Keratinocyte (primary cell): ENCODE measurements at regions not wholly inside any gene's neighbourhood (a gene's known extent, or its start where the extent isn't known, plus 50 kb on each side); places are given as distances from the start of the nearest gene placed in this dataset.

ENCODE experiments used
- CTCF ChIP-seq, 3 experiments: IDR thresholded peaks in 1 of 3; conservative IDR thresholded peaks in 1 of 3; optimal IDR thresholded peaks in 1 of 3; 2 replicates in 2 of 3; 3 replicates in 1 of 3; pipeline versions ENCODE3 to v1.5.1; 2011; ENCODE audit warnings: low read length in 3 of 3, mild to moderate bottlenecking in 3 of 3, moderate library complexity in 2 of 3, control low read depth in 1 of 3, inconsistent platforms in 1 of 3; ENCODE audit not compliant: insufficient read depth in 2 of 3; ENCODE audit errors: extremely low read depth in 1 of 3
- EZH2 ChIP-seq: IDR thresholded peaks from one replicate; pipeline ENCODE4 v1.6.1; 2012; ENCODE audit warnings: inconsistent platforms, mild to moderate bottlenecking, low read length, moderate library complexity

GRCh38 chr11:34790620-34791019 lies 125.6 kb downstream of the APIP start:
- TF ChIP-seq EZH2 (no peak), CTCF (optimal IDR thresholded peaks at IDR 0.05 in 1 of 3, IDR thresholded peaks at IDR 0.05 in 1 of 3, conservative IDR thresholded peaks at IDR 0.05 in 1 of 3; ENCODE audit: extremely low read depth in 1 of 3, insufficient read depth in 2 of 3, low read length in 3 of 3) (peak in 1 of 3 experiments; percentile 13)
